CD4-positive, alpha-beta T cell treated with Interleukin-4 for 1 hour (primary cell): ENCODE measurements at regions not wholly inside any gene's neighbourhood (a gene's known extent, or its start where the extent isn't known, plus 50 kb on each side); places are given as distances from the start of the nearest gene placed in this dataset.

Source experiments
- DNase-seq, 2 donors: peaks; one replicate each; pipeline ENCODE4 v3.0.0-alpha.2; 2020 to 2022

- DNase-seq, result no peak
These were observed 206.3 kb upstream of the C14orf180 start for GRCh38 chr14:104373055-104373854.

- no peak for DNase-seq
These were observed 205.5 kb upstream of the C14orf180 start for GRCh38 chr14:104373855-104374717.

GRCh38 chr14:104374718-104375080, 204.9 kb upstream of the C14orf180 start:
- no peak for DNase-seq

GRCh38 chr14:104375551-104376201, 203.9 kb upstream of the C14orf180 start:
- no peak for DNase-seq

- DNase-seq, result no peak
These were observed 203.1 kb upstream of the C14orf180 start for GRCh38 chr14:104376202-104377140.

GRCh38 chr14:104377256-104377655, 202.3 kb upstream of the C14orf180 start:
- no peak for DNase-seq

- no peak for DNase-seq
These were observed 200.9 kb upstream of the C14orf180 start for GRCh38 chr14:104378698-104379113.

GRCh38 chr14:104382361-104383087, 197.0 kb upstream of the C14orf180 start:
- DNase-seq, result no peak

- no peak for DNase-seq
These were observed 196.2 kb upstream of the C14orf180 start for GRCh38 chr14:104383088-104383995.

GRCh38 chr14:104383996-104384775, 195.4 kb upstream of the C14orf180 start:
- DNase-seq, result no peak

- DNase-seq, result no peak
These were observed 194.8 kb upstream of the C14orf180 start for GRCh38 chr14:104384776-104385071.

- no peak for DNase-seq
These were observed 194.5 kb upstream of the C14orf180 start for GRCh38 chr14:104385111-104385510.

GRCh38 chr14:104385531-104386101, 193.9 kb upstream of the C14orf180 start:
- DNase-seq, result peak in 1 of 2 donors; percentile 4

GRCh38 chr14:104386151-104386841, 193.3 kb upstream of the C14orf180 start:
- DNase-seq, result no peak

- DNase-seq, result no peak
These were observed 192.2 kb upstream of the C14orf180 start for GRCh38 chr14:104387022-104388010.

GRCh38 chr14:104388011-104388521, 191.5 kb upstream of the C14orf180 start:
- DNase-seq, result no peak
